Neural progenitor cell (in vitro differentiated cells): ENCODE measurements at regions not wholly inside any gene's neighbourhood (a gene's known extent, or its start where the extent isn't known, plus 50 kb on each side); places are given as distances from the start of the nearest gene placed in this dataset.
A peak's percentile ranks its signal among the peaks of the same experiment; 100 is the strongest.

Experiments used
- DNase-seq: peaks from one replicate; pipeline ENCODE4 v3.0.0-alpha.2; 2016; ENCODE audit warnings: low spot score
- H2AFZ ChIP-seq: fragments of 200-600 bp; sonication (generic); replicated peaks from 2 replicates; pipeline ENCODE4 v1.6.1; 2016; ENCODE audit warnings: antibody characterized with exemption
- H3F3A ChIP-seq: fragments of 200-600 bp; sonication (generic); 2 replicates; pipeline ENCODE4 v1.6.1; 2016; ENCODE audit warnings: antibody characterized with exemption, low read depth
- H3K27ac ChIP-seq: fragments of 200-600 bp; sonication (generic); 2 replicates; pipeline ENCODE4 v1.5.1; 2016; ENCODE audit warnings: mild to moderate bottlenecking
- H3K27me3 ChIP-seq: fragments of 200-600 bp; sonication (generic); 2 replicates; pipeline ENCODE4 v1.6.1; 2016; ENCODE audit warnings: mild to moderate bottlenecking, moderate library complexity
- H3K36me3 ChIP-seq: fragments of 200-600 bp; sonication (generic); 2 replicates; pipeline ENCODE4 v1.5.1; 2016
- H3K4me1 ChIP-seq: fragments of 200-600 bp; sonication (generic); 2 replicates; pipeline ENCODE4 v1.6.1; 2016; ENCODE audit warnings: mixed run types
- H3K4me2 ChIP-seq: fragments of 200-600 bp; sonication (generic); 2 replicates; pipeline ENCODE4 v1.6.1; 2016
- H3K4me3 ChIP-seq: fragments of 200-600 bp; sonication (generic); 2 replicates; pipeline ENCODE4 v1.5.1; 2016
- H3K79me2 ChIP-seq: fragments of 200-600 bp; sonication (generic); 2 replicates; pipeline ENCODE4 v1.6.1; 2016; ENCODE audit warnings: low read depth
- H3K9ac ChIP-seq: fragments of 200-600 bp; sonication (generic); 2 replicates; pipeline ENCODE4 v1.6.1; 2016
- H3K9me3 ChIP-seq: fragments of 200-600 bp; sonication (generic); 2 replicates; pipeline ENCODE4 v1.5.1; 2016; ENCODE audit warnings: low read depth
- H4K20me1 ChIP-seq: fragments of 200-600 bp; sonication (generic); 2 replicates; pipeline ENCODE4 v1.6.1; 2016; ENCODE audit warnings: low read depth
- H3K27ac Mint-ChIP-seq: 3 replicates; pipeline ENCODE4 v1.8.0; 2021; ENCODE audit warnings: mixed read lengths
- H3K27me3 Mint-ChIP-seq: 2 replicates; pipeline ENCODE4 v1.8.0; 2022; ENCODE audit warnings: low read depth, mild to moderate bottlenecking, inconsistent platforms, moderate library complexity, mixed read lengths; ENCODE audit not compliant: insufficient read depth
- H3K36me3 Mint-ChIP-seq: 3 replicates; pipeline ENCODE4 v1.8.0; 2021; ENCODE audit warnings: mixed read lengths
- H3K4me1 Mint-ChIP-seq: 3 replicates; pipeline ENCODE4 v1.8.0; 2021; ENCODE audit warnings: mixed read lengths
- H3K4me3 Mint-ChIP-seq: 3 replicates; pipeline ENCODE4 v1.8.0; 2021; ENCODE audit warnings: mild to moderate bottlenecking, moderate library complexity, mixed read lengths
- H3K9me3 Mint-ChIP-seq: 3 replicates; pipeline ENCODE4 v1.8.0; 2020; ENCODE audit warnings: mixed read lengths
- EZH2 ChIP-seq: fragments of 200-600 bp; sonication (generic); IDR thresholded peaks from 2 replicates; pipeline ENCODE4 v1.6.1; 2017; ENCODE audit warnings: antibody characterized with exemption, mild to moderate bottlenecking, moderate library complexity
- EZH2phosphoT487 ChIP-seq: fragments of 200-600 bp; sonication (generic); IDR thresholded peaks from 2 replicates; pipeline ENCODE4 v1.6.1; 2017; ENCODE audit warnings: antibody characterized with exemption
- TF ChIP-seq, protein P1 (sequence below): fragments of 200-600 bp; sonication (generic); IDR thresholded peaks from 2 replicates; pipeline ENCODE4 v1.5.1; 2017; ENCODE audit warnings: antibody characterized with exemption, mild to moderate bottlenecking

DNA sequence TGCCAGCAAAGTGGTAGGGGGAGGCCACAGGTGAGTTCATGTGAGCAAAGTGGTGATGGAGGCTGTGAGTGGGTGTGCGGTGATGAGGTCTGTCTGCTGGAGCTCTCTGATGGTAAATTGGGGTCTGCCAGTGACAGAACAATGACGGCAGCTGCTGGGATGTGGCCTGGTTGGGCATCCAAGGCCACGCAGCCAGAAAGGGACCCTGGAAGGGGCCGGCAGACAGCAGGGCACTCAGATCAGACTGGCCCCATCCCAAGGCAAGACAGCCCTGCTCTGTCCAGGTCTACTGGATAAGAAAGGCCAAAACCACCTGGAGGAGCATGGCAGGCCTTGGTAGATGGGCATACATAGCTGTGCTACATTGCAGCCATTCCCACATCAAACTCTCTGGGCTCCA, 412.9 kb upstream of the RGMB start:
- Histone ChIP-seq H3K27me3 (no peaks in the 10 kb centered on the region), H3K4me2 (no peak overlapping the region), H4K20me1 (no peaks in the 10 kb centered on the region), H3K9me3 (no peaks in the 10 kb centered on the region), H3K4me3 (no peak overlapping the region), H2AFZ (no peak overlapping the region), H3K4me1 (peaks cover 3% of the 10 kb centered on the region), H3K9ac (no peak overlapping the region), H3K27ac (no peak overlapping the region), H3K79me2 (no peaks in the 10 kb centered on the region), H3F3A (no peaks in the 10 kb centered on the region), H3K36me3 (no peaks in the 10 kb centered on the region)
- no peak overlapping the region for H3K4me3 Mint-ChIP-seq
- H3K4me1 Mint-ChIP-seq: no peaks in the 10 kb centered on the region
- peaks cover 11% of the 10 kb centered on the region for H3K9me3 Mint-ChIP-seq
- TF ChIP-seq, protein P1, sequence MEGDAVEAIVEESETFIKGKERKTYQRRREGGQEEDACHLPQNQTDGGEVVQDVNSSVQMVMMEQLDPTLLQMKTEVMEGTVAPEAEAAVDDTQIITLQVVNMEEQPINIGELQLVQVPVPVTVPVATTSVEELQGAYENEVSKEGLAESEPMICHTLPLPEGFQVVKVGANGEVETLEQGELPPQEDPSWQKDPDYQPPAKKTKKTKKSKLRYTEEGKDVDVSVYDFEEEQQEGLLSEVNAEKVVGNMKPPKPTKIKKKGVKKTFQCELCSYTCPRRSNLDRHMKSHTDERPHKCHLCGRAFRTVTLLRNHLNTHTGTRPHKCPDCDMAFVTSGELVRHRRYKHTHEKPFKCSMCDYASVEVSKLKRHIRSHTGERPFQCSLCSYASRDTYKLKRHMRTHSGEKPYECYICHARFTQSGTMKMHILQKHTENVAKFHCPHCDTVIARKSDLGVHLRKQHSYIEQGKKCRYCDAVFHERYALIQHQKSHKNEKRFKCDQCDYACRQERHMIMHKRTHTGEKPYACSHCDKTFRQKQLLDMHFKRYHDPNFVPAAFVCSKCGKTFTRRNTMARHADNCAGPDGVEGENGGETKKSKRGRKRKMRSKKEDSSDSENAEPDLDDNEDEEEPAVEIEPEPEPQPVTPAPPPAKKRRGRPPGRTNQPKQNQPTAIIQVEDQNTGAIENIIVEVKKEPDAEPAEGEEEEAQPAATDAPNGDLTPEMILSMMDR: no peak
- TF ChIP-seq EZH2 (no peak), EZH2phosphoT487 (no peak)
- no peak overlapping the region for H3K27ac Mint-ChIP-seq
- H3K27me3 Mint-ChIP-seq: peaks cover 2% of the 10 kb centered on the region
- H3K36me3 Mint-ChIP-seq: no peaks in the 10 kb centered on the region
- DNase-seq: no peak

- Histone ChIP-seq H3K4me3 (no peak overlapping the region), H2AFZ (no peak overlapping the region), H3F3A (no peaks in the 10 kb centered on the region), H3K9ac (no peak overlapping the region), H3K9me3 (no peaks in the 10 kb centered on the region), H3K27me3 (no peaks in the 10 kb centered on the region), H3K27ac (no peak overlapping the region), H3K4me2 (no peak overlapping the region), H4K20me1 (no peaks in the 10 kb centered on the region), H3K4me1 (peaks cover 3% of the 10 kb centered on the region), H3K79me2 (no peaks in the 10 kb centered on the region), H3K36me3 (no peaks in the 10 kb centered on the region)
- peaks cover 8% of the 10 kb centered on the region for H3K9me3 Mint-ChIP-seq
- TF ChIP-seq EZH2 (no peak), EZH2phosphoT487 (no peak)
- TF ChIP-seq, protein P1: no peak
- no peaks in the 10 kb centered on the region for H3K36me3 Mint-ChIP-seq
- H3K4me3 Mint-ChIP-seq: no peak overlapping the region
- no peaks in the 10 kb centered on the region for H3K4me1 Mint-ChIP-seq
- DNase-seq: no peak
- H3K27ac Mint-ChIP-seq: no peak overlapping the region
- peaks cover 2% of the 10 kb centered on the region for H3K27me3 Mint-ChIP-seq
Measured at GRCh38 chr5:98363157-98363556, 410.3 kb upstream of the RGMB start.

DNA sequence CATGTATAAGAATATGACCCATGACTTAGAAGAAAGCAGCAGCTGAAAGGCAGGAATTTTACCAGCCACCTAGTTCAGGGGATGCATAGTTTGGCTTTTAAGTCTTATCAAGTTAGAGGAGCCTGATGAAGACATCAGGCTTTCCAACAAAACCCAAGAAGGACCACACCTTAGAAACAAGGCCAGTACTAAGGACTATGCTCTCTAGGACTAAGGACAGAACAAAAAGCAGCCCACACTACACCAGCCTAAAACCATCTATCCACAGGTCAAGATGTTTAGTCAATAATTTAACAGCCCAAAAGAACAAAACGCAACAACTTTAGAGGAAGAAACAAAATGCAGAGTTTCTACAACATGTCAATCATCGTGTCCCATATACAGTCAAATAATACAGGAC, 408.9 kb upstream of the RGMB start:
- TF ChIP-seq EZH2phosphoT487: no peak
- TF ChIP-seq, protein P1: no peak
- no peak for TF ChIP-seq EZH2
- Histone ChIP-seq H3K27me3 (no peaks in the 10 kb centered on the region), H3K4me3 (no peak overlapping the region), H3K9me3 (no peaks in the 10 kb centered on the region), H3K4me1 (peaks cover 3% of the 10 kb centered on the region), H3K27ac (no peak overlapping the region), H3F3A (no peaks in the 10 kb centered on the region), H3K4me2 (no peak overlapping the region), H4K20me1 (no peaks in the 10 kb centered on the region), H3K9ac (no peak overlapping the region), H2AFZ (peak overlapping the region; percentile 5), H3K79me2 (no peaks in the 10 kb centered on the region), H3K36me3 (no peaks in the 10 kb centered on the region)
- no peaks in the 10 kb centered on the region for H3K4me1 Mint-ChIP-seq
- no peaks in the 10 kb centered on the region for H3K36me3 Mint-ChIP-seq
- no peak overlapping the region for H3K4me3 Mint-ChIP-seq
- peaks cover 4% of the 10 kb centered on the region for H3K9me3 Mint-ChIP-seq
- DNase-seq: no peak
- peaks cover 2% of the 10 kb centered on the region for H3K27me3 Mint-ChIP-seq
- no peak overlapping the region for H3K27ac Mint-ChIP-seq
